Lung microvascular endothelial cell (primary cell): ENCODE measurements at regions not wholly inside any gene's neighbourhood (a gene's known extent, or its start where the extent isn't known, plus 50 kb on each side); places are given as distances from the start of the nearest gene placed in this dataset.
"Not testable (repeated sequence)": the region's sequence is repeated elsewhere in the genome, so short reads cannot be mapped to it uniquely, and the experiment has no call there.

Source experiments
- DNase-seq, 2 donors: peaks; one replicate each; pipeline versions ENCODE4 v3.0.0 to v3.0.0-alpha.2; 2010; ENCODE audit warnings: low read depth in 2 of 2

DNA sequence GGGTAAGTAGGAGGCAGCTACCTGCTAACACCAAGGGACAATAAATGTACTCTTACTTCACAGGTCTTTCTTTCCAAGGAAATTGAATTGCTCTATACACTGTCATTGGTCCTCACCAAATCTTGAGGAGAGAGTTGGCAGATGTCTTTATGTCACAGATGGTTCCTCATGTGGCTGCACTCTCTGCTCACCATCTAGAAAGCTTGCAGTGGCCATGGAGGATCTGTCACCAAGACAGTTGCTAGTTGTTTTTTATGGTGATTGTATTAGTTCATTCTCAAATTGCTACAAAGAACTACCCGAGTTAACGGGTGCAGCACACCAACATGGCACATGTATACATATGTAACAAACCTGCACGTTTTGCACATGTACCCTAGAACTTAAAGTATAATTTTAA lies 613.3 kb downstream of the CENPC start:
- DNase-seq: not testable (repeated sequence)

GRCh38 chr4:66930206-66930605 lies 615.1 kb downstream of the CENPC start:
- DNase-seq: no peak

DNA sequence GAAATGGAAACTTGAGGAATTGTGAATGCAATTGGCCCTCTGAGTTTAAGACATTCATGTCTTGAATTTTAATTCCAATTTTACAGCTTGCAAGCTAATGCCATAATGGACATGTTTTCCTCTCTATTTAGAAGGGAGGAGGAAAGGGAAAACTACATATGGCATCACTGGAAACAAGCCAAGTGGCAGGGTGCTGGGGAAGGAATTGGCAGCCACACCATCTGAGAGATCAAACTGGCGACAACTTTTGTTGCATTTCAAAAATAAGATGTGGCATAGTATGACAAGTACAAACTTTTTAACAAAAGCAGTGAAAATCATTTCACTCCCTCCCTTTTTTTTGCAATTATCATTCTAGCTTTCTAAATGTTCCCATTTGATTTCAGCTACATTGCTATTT lies 615.6 kb downstream of the CENPC start:
- DNase-seq: no peak

DNA sequence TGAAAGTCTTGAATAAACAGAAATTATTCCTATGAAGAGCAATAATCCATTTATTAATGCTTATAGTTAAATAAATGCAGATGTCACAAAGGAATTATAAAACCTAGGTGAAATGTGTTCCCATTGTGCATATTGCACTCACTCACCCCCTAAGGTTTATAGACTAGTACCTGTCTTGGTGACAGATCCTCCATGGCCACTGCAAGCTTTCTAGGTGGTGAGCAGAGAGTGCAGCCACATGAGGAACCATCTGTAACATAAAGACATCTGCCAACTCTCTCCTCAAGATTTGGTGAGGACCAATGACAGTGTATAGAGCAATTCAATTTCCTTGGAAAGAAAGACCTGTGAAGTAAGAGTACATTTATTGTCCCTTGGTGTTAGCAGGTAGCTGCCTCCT lies 616.4 kb downstream of the CENPC start:
- DNase-seq: not testable (repeated sequence)

- no peak for DNase-seq
Measured at GRCh38 chr4:66927937-66928336, 617.4 kb downstream of the CENPC start.

- DNase-seq: no peak
Measured at GRCh38 chr4:66926687-66927086, 618.6 kb downstream of the CENPC start.

DNA sequence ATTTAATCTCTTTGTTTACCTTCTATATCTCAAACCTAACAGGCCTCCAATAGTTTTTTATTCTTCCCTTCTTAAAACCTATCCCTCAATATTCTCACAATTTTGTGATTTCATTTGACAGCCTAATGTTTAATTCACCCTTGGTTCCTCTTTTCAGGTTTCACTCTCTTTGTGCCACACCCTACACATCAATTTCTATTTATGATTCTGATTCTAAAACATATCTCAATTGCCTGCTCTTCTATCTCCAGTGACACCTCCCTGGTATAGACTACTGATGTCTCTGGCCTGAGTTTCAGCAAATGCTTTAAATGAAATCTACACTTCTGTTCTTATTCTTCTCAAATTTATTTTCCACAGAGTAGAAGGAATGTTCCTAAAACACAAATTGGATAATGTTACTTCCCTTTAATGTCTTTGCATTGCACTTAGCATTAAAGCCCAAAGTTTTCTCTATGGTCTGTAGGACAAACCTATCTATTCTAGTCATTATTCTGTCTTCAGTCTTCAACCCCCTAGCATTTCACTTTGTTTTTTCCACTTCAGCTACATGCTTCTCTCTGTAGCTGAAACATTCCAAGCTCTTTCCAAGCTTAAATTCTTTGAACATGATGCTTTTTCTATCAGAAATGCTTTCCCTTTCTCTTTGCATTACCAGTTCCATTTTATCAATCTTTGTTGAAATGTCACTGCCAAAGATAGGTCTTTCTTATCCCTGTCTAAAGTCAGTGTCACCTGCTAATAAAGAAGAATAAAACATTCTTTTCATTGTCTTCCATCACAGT lies 622.0 kb downstream of the CENPC start:
- DNase-seq: no peak

GRCh38 chr4:66921433-66921832 lies 623.9 kb downstream of the CENPC start:
- DNase-seq: no peak

- DNase-seq: no peak
Measured at GRCh38 chr4:66920514-66920913, 624.8 kb downstream of the CENPC start.

DNA sequence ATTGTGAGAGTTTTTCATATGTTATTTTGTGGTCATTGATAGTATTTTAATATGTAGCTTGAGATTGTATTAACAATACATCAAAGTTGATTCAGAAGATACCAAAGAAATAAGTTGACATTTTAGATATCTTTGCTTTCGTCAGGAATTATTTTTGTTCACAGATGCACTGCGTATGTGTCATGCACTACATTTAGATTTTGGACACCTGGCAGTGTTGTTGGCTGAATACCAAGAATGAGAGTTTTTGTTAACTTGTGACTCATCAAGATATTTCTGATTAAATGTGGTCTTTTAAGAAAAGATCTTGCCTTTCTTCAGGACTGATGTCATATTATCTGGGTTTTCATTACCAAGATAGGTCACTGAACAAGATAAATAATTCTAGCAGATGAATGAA lies 633.4 kb downstream of the CENPC start:
- DNase-seq: no peak

GRCh38 chr4:66906314-66906713 lies 639.0 kb downstream of the CENPC start:
- DNase-seq: no peak

- DNase-seq: no peak
Measured at GRCh38 chr4:66899422-66900065, 645.8 kb downstream of the CENPC start.

GRCh38 chr4:66893807-66894206 lies 651.5 kb downstream of the CENPC start:
- DNase-seq: no peak

GRCh38 chr4:66887061-66887460 lies 658.2 kb downstream of the CENPC start:
- no peak for DNase-seq

GRCh38 chr4:66885501-66886165 lies 659.7 kb downstream of the CENPC start:
- DNase-seq: no peak

GRCh38 chr4:66876946-66877345 lies 668.4 kb downstream of the CENPC start:
- DNase-seq: no peak

DNA sequence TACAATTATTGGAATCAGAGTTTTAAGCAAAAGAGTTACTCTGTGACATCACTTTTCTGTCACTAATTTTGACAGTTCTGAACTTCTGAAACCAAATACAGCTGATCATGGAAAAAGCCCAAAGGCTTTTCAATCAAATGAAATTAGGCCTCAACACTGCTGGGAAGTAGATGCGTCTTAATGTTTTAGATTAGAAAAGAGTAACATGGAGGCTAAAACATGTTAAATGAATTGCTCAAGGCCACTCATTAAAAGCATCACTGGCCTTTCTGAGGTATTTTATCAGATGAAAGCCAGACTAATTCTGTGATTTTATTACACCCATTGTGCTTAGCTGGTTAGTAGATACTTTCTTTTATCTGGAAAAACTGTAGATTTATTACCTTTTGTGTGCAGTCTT lies 672.6 kb downstream of the CENPC start:
- no peak for DNase-seq

- DNase-seq: no peak
Measured at GRCh38 chr4:66863481-66863880, 681.8 kb downstream of the CENPC start.

GRCh38 chr4:66855956-66856355 lies 689.3 kb downstream of the CENPC start:
- DNase-seq: no peak

DNA sequence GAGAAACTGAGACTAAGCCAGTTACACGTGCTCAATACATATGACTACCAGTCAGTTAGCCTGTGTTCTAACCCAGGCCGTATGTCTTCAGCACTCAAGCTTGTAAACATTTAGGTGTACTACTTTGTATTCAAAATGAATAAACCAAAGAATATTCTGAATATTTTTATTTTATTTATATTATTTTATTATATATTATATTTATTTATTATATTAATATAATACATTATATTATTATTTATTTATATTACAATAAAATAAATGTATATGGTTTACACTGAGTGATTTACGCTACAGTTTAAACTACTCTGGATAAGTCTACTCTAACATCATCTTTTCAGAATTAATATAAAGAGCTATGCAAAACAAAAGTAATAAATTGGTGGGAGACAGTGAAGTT lies 691.5 kb downstream of the CENPC start:
- DNase-seq: no peak

DNA sequence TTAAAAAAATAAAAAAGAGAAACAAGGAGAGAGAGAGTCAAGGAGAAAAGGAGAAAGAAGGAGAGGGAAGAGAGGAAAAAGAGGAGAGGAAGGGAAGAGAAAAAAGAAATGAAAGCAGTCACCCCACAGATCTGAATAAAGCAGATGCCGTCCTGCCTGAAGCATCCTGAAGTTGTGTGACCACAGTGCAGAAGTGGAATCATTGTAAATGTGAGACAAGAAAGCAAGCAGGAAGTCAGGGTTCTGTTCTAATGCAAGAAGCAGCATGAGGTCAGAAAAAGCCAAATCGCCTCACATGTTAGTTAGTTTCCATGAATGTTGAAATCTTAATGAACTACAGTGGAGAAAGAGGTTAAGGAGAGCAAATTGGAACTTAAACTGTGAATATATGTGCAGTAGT lies 692.5 kb downstream of the CENPC start:
- DNase-seq: no peak

GRCh38 chr4:66849596-66849995 lies 695.7 kb downstream of the CENPC start:
- no peak for DNase-seq

- no peak for DNase-seq
Measured at GRCh38 chr4:66842724-66843088, 702.6 kb downstream of the CENPC start.
